Tibial nerve (tissue), 4 donors: ENCODE measurements at regions not wholly inside any gene's neighbourhood (a gene's known extent, or its start where the extent isn't known, plus 50 kb on each side); places are given as distances from the start of the nearest gene placed in this dataset.

Source experiments
- DNase-seq, 2 donors: peaks; one replicate each; pipeline ENCODE4 v3.0.0-alpha.2; 2019; ENCODE audit warnings: low spot score in 2 of 2
- H3K27ac ChIP-seq, 4 donors: fragments of 200-600 bp; sonication (generic) in 3 of 4; one replicate each; pipeline ENCODE4 v1.5.1; 2017 to 2019; ENCODE audit warnings: mild to moderate bottlenecking in 1 of 4
- H3K27me3 ChIP-seq, 2 donors: fragments of 200-600 bp; sonication (generic) in 1 of 2; one replicate each; pipeline versions ENCODE4 v1.5.1 to v1.6.0; 2017 to 2019
- H3K36me3 ChIP-seq, 3 donors: fragments of 200-600 bp; sonication (generic); one replicate each; pipeline ENCODE4 v1.5.1; 2018 to 2019
- H3K4me1 ChIP-seq, 4 donors: fragments of 200-600 bp; sonication (generic) in 3 of 4; one replicate each; pipeline ENCODE4 v1.5.1; 2017 to 2019
- H3K4me3 ChIP-seq, 4 donors: fragments of 200-600 bp; sonication (generic) in 3 of 4; one replicate each; pipeline ENCODE4 v1.5.1; 2017 to 2019; ENCODE audit warnings: mild to moderate bottlenecking in 1 of 4, moderate library complexity in 1 of 4
- H3K9me3 ChIP-seq, 4 donors: fragments of 200-600 bp; sonication (generic) in 3 of 4; one replicate each; pipeline ENCODE4 v1.5.1; 2017 to 2019
- CTCF ChIP-seq, 5 experiments: fragments of 200-600 bp in 3 of 5; fragments of 450-650 bp in 2 of 5; sonication (generic) in 3 of 5; IDR thresholded peaks; one replicate each; pipeline ENCODE4 v1.5.1; 2016 to 2019; ENCODE audit warnings: antibody characterized with exemption in 5 of 5, mild to moderate bottlenecking in 3 of 5, moderate library complexity in 2 of 5
- EP300 ChIP-seq, 2 donors: sonication (generic); formaldehyde crosslinking; IDR thresholded peaks; one replicate each; pipeline ENCODE4 v1.6.1; 2017; ENCODE audit warnings: antibody characterized with exemption in 2 of 2, mild to moderate bottlenecking in 1 of 2
- POLR2A ChIP-seq, 2 donors: fragments of 450-650 bp; IDR thresholded peaks; one replicate each; pipeline ENCODE4 v1.6.1; 2017; ENCODE audit warnings: antibody characterized with exemption in 2 of 2, mild to moderate bottlenecking in 2 of 2, moderate library complexity in 2 of 2
- WGBS, 2 donors: methylation state at CpG; one replicate each; pipeline ENCODE4 v1.1.5; 2018; 5-methylcytosine and 5-hydroxymethylcytosine counted together

- no peak for DNase-seq
- Histone ChIP-seq H3K27ac (no peak overlapping the region), H3K9me3 (no peaks in the 10 kb centered on the region), H3K4me3 (no peak overlapping the region), H3K4me1 (no peaks in the 10 kb centered on the region), H3K27me3 (no peaks in the 10 kb centered on the region), H3K36me3 (no peaks in the 10 kb centered on the region)
- TF ChIP-seq CTCF (IDR thresholded peaks at IDR 0.05) (no peak), POLR2A (IDR thresholded peaks at IDR 0.05) (no peak), EP300 (IDR thresholded peaks at IDR 0.05) (no peak)
- WGBS, 2 donors = 68 to 71% methylated on average over 2 of the region's 2 CpGs
Measured at GRCh38 chr7:8913682-8914081, 480.3 kb downstream of the NXPH1 start.

- DNase-seq = no peak
- H3K4me1 ChIP-seq = no peaks in the 10 kb centered on the region
- H3K36me3 ChIP-seq = no peaks in the 10 kb centered on the region
- H3K4me3 ChIP-seq = no peak overlapping the region
- H3K27me3 ChIP-seq = no peaks in the 10 kb centered on the region
- 29 to 53% methylated on average over 1 of the region's 1 CpG for WGBS, 2 donors
- no peak overlapping the region for H3K27ac ChIP-seq
- H3K9me3 ChIP-seq = no peaks in the 10 kb centered on the region
- no peak for TF ChIP-seq POLR2A (IDR thresholded peaks at IDR 0.05)
- TF ChIP-seq EP300 (IDR thresholded peaks at IDR 0.05) = no peak
Measured at GRCh38 chr7:8921807-8922206, 488.4 kb downstream of the NXPH1 start.

- Histone ChIP-seq H3K27ac (no peak overlapping the region), H3K4me3 (no peak overlapping the region), H3K27me3 (no peaks in the 10 kb centered on the region), H3K4me1 (no peaks in the 10 kb centered on the region), H3K9me3 (no peaks in the 10 kb centered on the region), H3K36me3 (no peaks in the 10 kb centered on the region)
- no peak for TF ChIP-seq EP300 (IDR thresholded peaks at IDR 0.05)
- no peak for TF ChIP-seq POLR2A (IDR thresholded peaks at IDR 0.05)
- no peak for TF ChIP-seq CTCF (IDR thresholded peaks at IDR 0.05)
- WGBS, 2 donors = 91 to 94% methylated on average over 2 of the region's 2 CpGs
- DNase-seq = no peak
Measured at GRCh38 chr7:8922726-8923125, 489.3 kb downstream of the NXPH1 start.

GRCh38 chr7:8923164-8923806, 489.9 kb downstream of the NXPH1 start:
- Histone ChIP-seq H3K36me3 (no peaks in the 10 kb centered on the region), H3K27ac (no peak overlapping the region), H3K9me3 (no peaks in the 10 kb centered on the region), H3K4me3 (no peak overlapping the region), H3K27me3 (no peaks in the 10 kb centered on the region), H3K4me1 (no peaks in the 10 kb centered on the region)
- 15 to 31% methylated on average over 2 of the region's 2 CpGs for whole genome bisulfite sequencing, 2 donors
- TF ChIP-seq EP300 (IDR thresholded peaks at IDR 0.05) (no peak), CTCF (IDR thresholded peaks at IDR 0.05) (no peak), POLR2A (IDR thresholded peaks at IDR 0.05) (no peak)
- no peak for DNase-seq

- TF ChIP-seq EP300 (IDR thresholded peaks at IDR 0.05) (no peak), POLR2A (IDR thresholded peaks at IDR 0.05) (no peak)
- Histone ChIP-seq H3K4me3 (no peak overlapping the region), H3K27ac (no peak overlapping the region), H3K36me3 (no peaks in the 10 kb centered on the region), H3K27me3 (no peaks in the 10 kb centered on the region), H3K9me3 (no peaks in the 10 kb centered on the region), H3K4me1 (no peaks in the 10 kb centered on the region)
- 68 to 75% methylated on average over 8 of the region's 8 CpGs for WGBS, 2 donors
- no peak for DNase-seq
Measured at GRCh38 chr7:8931906-8932646, 498.7 kb downstream of the NXPH1 start.

- WGBS, 2 donors = 74 to 81% methylated on average over 2 of the region's 2 CpGs
- TF ChIP-seq POLR2A (IDR thresholded peaks at IDR 0.05) (no peak), EP300 (IDR thresholded peaks at IDR 0.05) (no peak), CTCF (IDR thresholded peaks at IDR 0.05) (no peak)
- Histone ChIP-seq H3K27ac (no peak overlapping the region), H3K27me3 (no peaks in the 10 kb centered on the region), H3K4me3 (no peak overlapping the region), H3K36me3 (no peaks in the 10 kb centered on the region), H3K4me1 (no peaks in the 10 kb centered on the region), H3K9me3 (no peaks in the 10 kb centered on the region)
- DNase-seq = no peak
Measured at GRCh38 chr7:8932751-8933150, 499.3 kb downstream of the NXPH1 start.
